IMR-90 (cell line): ENCODE measurements at regions not wholly inside any gene's neighbourhood (a gene's known extent, or its start where the extent isn't known, plus 50 kb on each side); places are given as distances from the start of the nearest gene placed in this dataset.
A peak's percentile ranks its signal among the peaks of the same experiment; 100 is the strongest.

ENCODE experiments used
- ATAC-seq: fragments of 200-7000 bp; cut with Tn5 transposase; 2 replicates; pipeline ENCODE4 v1.9.1; 2020; ENCODE audit warnings: low read depth, mild to moderate bottlenecking, moderate library complexity
- BruUV-seq: library from RNA; stranded (reverse); fragments of 400-500 nt; replicated peaks from 2 replicates; lab custom pipeline; 2021; lab: Mats Ljungman, UMichigan
- CTCF ChIA-PET: fragments of 300-600 bp; formaldehyde crosslinking; extraction: SDS; loops from one replicate; lab custom pipeline; 2021; ENCODE audit warnings: antibody characterized with exemption; lab: Yijun Ruan, JAX
- POLR2A ChIA-PET: fragments of 300-600 bp; sonication (Branson Sonifier 250); formaldehyde crosslinking; loops from one replicate; lab custom pipeline; 2022; ENCODE audit warnings: antibody characterized with exemption; ENCODE audit not compliant: unreplicated experiment; lab: Charles Lee
- DNase-seq: peaks from one replicate; pipeline ENCODE4 v3.0.0; 2013
- H2AFZ ChIP-seq: replicated peaks from 2 replicates; pipeline ENCODE3; 2013; ENCODE audit warnings: low read length, mild to moderate bottlenecking; ENCODE audit not compliant: poor library complexity
- H2AK5ac ChIP-seq: 2 replicates; pipeline ENCODE4 v1.6.1; 2013; ENCODE audit warnings: low read depth, low read length, inconsistent platforms
- H2AK9ac ChIP-seq: replicated peaks from 2 replicates; pipeline ENCODE3; 2013; ENCODE audit warnings: mild to moderate bottlenecking, low read depth, low read length, moderate library complexity; ENCODE audit not compliant: poor library complexity
- H2BK120ac ChIP-seq: 2 replicates; pipeline ENCODE4 v1.6.1; 2013; ENCODE audit warnings: low read depth, low read length, inconsistent platforms
- H2BK15ac ChIP-seq: 3 replicates; pipeline ENCODE4 v1.6.1; 2013; ENCODE audit warnings: low read depth, low read length, inconsistent platforms
- H2BK20ac ChIP-seq: 2 replicates; pipeline ENCODE4 v1.6.1; 2013; ENCODE audit warnings: low read depth, mild to moderate bottlenecking, inconsistent platforms, low read length, moderate library complexity
- H2BK5ac ChIP-seq: 2 replicates; pipeline ENCODE4 v1.6.1; 2013; ENCODE audit warnings: mild to moderate bottlenecking, low read depth, low read length, inconsistent platforms; ENCODE audit not compliant: poor library complexity, severe bottlenecking
- H3K14ac ChIP-seq: replicated peaks from 2 replicates; pipeline ENCODE4 v1.6.1; 2013; ENCODE audit warnings: low read depth, low read length, inconsistent platforms
- H3K18ac ChIP-seq: 2 replicates; pipeline ENCODE4 v1.6.1; 2013; ENCODE audit warnings: low read depth, low read length, control low read depth
- H3K23ac ChIP-seq: 2 replicates; pipeline ENCODE4 v1.6.1; 2013; ENCODE audit warnings: low read depth, low read length, inconsistent platforms
- H3K27ac ChIP-seq: 2 replicates; pipeline ENCODE4 v1.5.1; 2013; ENCODE audit warnings: mild to moderate bottlenecking, control low read depth, low read length; ENCODE audit not compliant: insufficient read depth
- H3K27me3 ChIP-seq: 2 replicates; pipeline ENCODE4 v1.6.1; 2013; ENCODE audit warnings: low read length; ENCODE audit not compliant: control insufficient read depth, insufficient read depth
- H3K36me3 ChIP-seq: 2 replicates; pipeline ENCODE4 v1.6.1; 2013; ENCODE audit warnings: low read length, mixed read lengths; ENCODE audit not compliant: control insufficient read depth, insufficient read depth
- H3K4ac ChIP-seq: 2 replicates; pipeline ENCODE4 v1.6.1; 2013; ENCODE audit warnings: low read depth, low read length, inconsistent platforms
- H3K4me1 ChIP-seq: 2 replicates; pipeline ENCODE4 v1.6.1; 2013; ENCODE audit warnings: low read length, mixed read lengths; ENCODE audit not compliant: control insufficient read depth, insufficient read depth
- H3K4me2 ChIP-seq: 2 replicates; pipeline ENCODE4 v1.6.1; 2013; ENCODE audit warnings: low read depth, mild to moderate bottlenecking, control low read depth, low read length, moderate library complexity
- H3K4me3 ChIP-seq: 2 replicates; pipeline ENCODE4 v1.5.1; 2013; ENCODE audit warnings: low read depth, mild to moderate bottlenecking, control low read depth, low read length, moderate library complexity; ENCODE audit not compliant: insufficient read depth
- H3K56ac ChIP-seq: 2 replicates; pipeline ENCODE4 v1.6.1; 2013; ENCODE audit warnings: low read length, inconsistent platforms; ENCODE audit not compliant: insufficient read depth; ENCODE audit errors: extremely low read depth
- H3K79me1 ChIP-seq, 2 experiments: 2 replicates each; pipeline ENCODE4 v1.6.1; 2013; ENCODE audit warnings: low read length in 2 of 2, inconsistent platforms in 1 of 2, low read depth in 1 of 2
- H3K9ac ChIP-seq: 2 replicates; pipeline ENCODE4 v1.6.1; 2013; ENCODE audit warnings: low read depth, low read length, control low read depth
- H3K9me1 ChIP-seq: 2 replicates; pipeline ENCODE4 v1.6.1; 2013; ENCODE audit warnings: low read length, inconsistent platforms; ENCODE audit not compliant: insufficient read depth
- H3K9me3 ChIP-seq: 2 replicates; pipeline ENCODE4 v1.6.1; 2013; ENCODE audit warnings: low read length; ENCODE audit not compliant: control insufficient read depth, insufficient read depth
- H4K20me1 ChIP-seq: 2 replicates; pipeline ENCODE4 v1.6.1; 2013; ENCODE audit warnings: low read length, inconsistent platforms; ENCODE audit not compliant: insufficient read depth
- H4K5ac ChIP-seq: 2 replicates; pipeline ENCODE4 v1.6.1; 2013; ENCODE audit warnings: mild to moderate bottlenecking, low read depth, low read length, control low read depth
- H4K8ac ChIP-seq, 2 experiments: 2 replicates each; pipeline ENCODE4 v1.6.1; 2013; ENCODE audit warnings: low read depth in 2 of 2, low read length in 2 of 2, control low read depth in 1 of 2, inconsistent platforms in 1 of 2
- H4K91ac ChIP-seq: 2 replicates; pipeline ENCODE4 v1.6.1; 2013; ENCODE audit warnings: low read depth, low read length, inconsistent platforms; ENCODE audit not compliant: insufficient read depth
- CEBPB ChIP-seq: IDR thresholded peaks from 2 replicates; pipeline ENCODE4 v1.6.1; 2012; ENCODE audit warnings: low read depth, low read length, improper control_type of control experiment
- MAFK ChIP-seq: IDR thresholded peaks from 2 replicates; pipeline ENCODE4 v1.6.1; 2012; ENCODE audit warnings: low read depth, low read length, improper control_type of control experiment
- MAZ ChIP-seq: IDR thresholded peaks from 2 replicates; pipeline ENCODE4 v1.6.1; 2012; ENCODE audit warnings: low read depth, mild to moderate bottlenecking, low read length, improper control_type of control experiment, moderate library complexity, borderline replicate concordance
- MXI1 ChIP-seq: IDR thresholded peaks from 2 replicates; pipeline ENCODE4 v1.6.1; 2012; ENCODE audit warnings: low read depth, mild to moderate bottlenecking, low read length, moderate library complexity, borderline replicate concordance
- RCOR1 ChIP-seq: IDR thresholded peaks from 2 replicates; pipeline ENCODE4 v1.6.1; 2012; ENCODE audit warnings: mild to moderate bottlenecking, low read length, improper control_type of control experiment; ENCODE audit not compliant: insufficient replicate concordance
- WGBS, 2 experiments: methylation state at CpG; one replicate each; pipeline versions ENCODE4 v1.1.5 to v1.1.7; 2013; ENCODE audit warnings: missing lambda C conversion rate in 2 of 2; ENCODE audit not compliant: insufficient read length in 1 of 2; ENCODE audit errors: extremely low coverage in 2 of 2; 5-methylcytosine and 5-hydroxymethylcytosine counted together
- dilution Hi-C: fragments of 300-500 bp; cut with HindIII; formaldehyde crosslinking; loops from one replicate; pipeline ENCODE4 v1.14.3; 2018; ENCODE audit warnings: low sequenced_read_pairs; ENCODE audit not compliant: unreplicated experiment
- in situ Hi-C: fragments of 300-500 bp; cut with MboI; formaldehyde crosslinking; loops from 3 replicates; pipeline ENCODE4 v1.14.3; 2019; ENCODE audit warnings: low sequenced_read_pairs, inconsistent platforms, mixed read lengths
- intact Hi-C: fragments of 100-400 bp; cut with micrococcal nuclease; formaldehyde crosslinking; loops from 2 replicates; pipeline ENCODE4 v1.10.0; 2022
- TF ChIP-seq, protein P1 (sequence below): fragments of 150-350 bp; IDR thresholded peaks from 2 replicates; pipeline ENCODE4 v1.6.1; 2017; ENCODE audit warnings: mild to moderate bottlenecking, antibody characterized with exemption, low read length, low read depth
- TF ChIP-seq, protein P2 (sequence below): fragments of 150-350 bp; IDR thresholded peaks from 2 replicates; pipeline ENCODE4 v1.6.1; 2016; ENCODE audit warnings: low read depth, mild to moderate bottlenecking, low read length, moderate library complexity, borderline replicate concordance

DNA sequence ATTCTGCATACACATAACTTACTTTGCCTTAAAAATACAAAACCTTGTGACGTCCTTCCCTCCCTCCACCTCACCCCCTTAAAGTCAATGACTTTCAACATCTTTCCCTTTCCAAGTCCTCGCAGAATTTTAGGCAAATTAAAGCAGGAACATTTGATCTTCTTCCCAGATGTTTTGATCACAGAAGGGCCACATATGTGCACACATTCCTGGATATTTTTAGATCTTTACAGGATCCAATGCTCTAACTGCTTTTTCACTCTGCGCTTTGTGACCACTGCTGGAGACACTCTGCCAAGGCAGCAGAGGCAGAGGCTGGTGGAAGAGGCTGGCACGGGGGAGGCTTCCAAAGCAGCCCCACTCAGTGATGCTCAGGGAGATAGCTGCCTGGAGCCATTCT lies 130.7 kb downstream of the SEC61B start:
- Histone ChIP-seq H3K9me1 (peaks cover 6% of the 10 kb centered on the region), H3K27ac (peak overlapping the region; percentile 39; the same call in 1 of the 2 replicates), H2AFZ (peak overlapping the region; percentile 16), H3K4me3 (no peak overlapping the region), H2AK5ac (no peak overlapping the region), H4K8ac (peak overlapping the region in 1 of 2 experiments; percentile 50; a peak in 1 of 4 replicates), H3K27me3 (no peaks in the 10 kb centered on the region), H3K36me3 (no peaks in the 10 kb centered on the region), H3K79me1 (no peaks in the 10 kb centered on the region; a peak in 1 of 4 replicates), H2BK5ac (no peak overlapping the region), H3K4me2 (peak overlapping the region; percentile 12), H3K4me1 (peaks cover 15% of the 10 kb centered on the region), H4K20me1 (no peaks in the 10 kb centered on the region), H3K56ac (no peak overlapping the region), H4K91ac (peak overlapping the region; percentile 48; the same call in 1 of the 2 replicates), H3K9ac (no peak overlapping the region), H3K18ac (peak overlapping the region; percentile 50; the same call in 1 of the 2 replicates), H3K14ac (peak overlapping the region; percentile 18; the same call in 1 of the 2 replicates), H4K5ac (peak overlapping the region; percentile 52), H2AK9ac (no peak overlapping the region), H2BK120ac (peak overlapping the region; percentile 66), H3K9me3 (no peaks in the 10 kb centered on the region), H2BK20ac (peak overlapping the region; percentile 80), H3K23ac (no peak overlapping the region), H2BK15ac (peak overlapping the region; percentile 13; the same call in 2 of the 3 replicates), H3K4ac (peak overlapping the region; percentile 46; the same call in 1 of the 2 replicates)
- DNase-seq (peak; percentile 36), ATAC-seq (peak; percentile 45)
- ChIA-PET POLR2A (interaction anchor here (0.6 kb wide), 1 partner anchor 1074 kb away, joined by 5 read pairs; the partner anchor contains the start of gene MSANTD3), CTCF (no interaction called here)
- BruUV-seq: no TSS peak
- 68% methylated on average over 3 of the region's 4 CpGs; no CpG with 5 or more reads in 1 of the 2 experiments for WGBS, 2 experiments
- dilution Hi-C loops (no loop called here), intact Hi-C loops (no loop called here), in situ Hi-C loops (no loop called here)
- TF ChIP-seq MXI1 (no peak), MAFK (no peak), RCOR1 (no peak), CEBPB (no peak), MAZ (no peak)
- TF ChIP-seq, protein P1, sequence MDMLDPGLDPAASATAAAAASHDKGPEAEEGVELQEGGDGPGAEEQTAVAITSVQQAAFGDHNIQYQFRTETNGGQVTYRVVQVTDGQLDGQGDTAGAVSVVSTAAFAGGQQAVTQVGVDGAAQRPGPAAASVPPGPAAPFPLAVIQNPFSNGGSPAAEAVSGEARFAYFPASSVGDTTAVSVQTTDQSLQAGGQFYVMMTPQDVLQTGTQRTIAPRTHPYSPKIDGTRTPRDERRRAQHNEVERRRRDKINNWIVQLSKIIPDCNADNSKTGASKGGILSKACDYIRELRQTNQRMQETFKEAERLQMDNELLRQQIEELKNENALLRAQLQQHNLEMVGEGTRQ: no peak
- TF ChIP-seq, protein P2, sequence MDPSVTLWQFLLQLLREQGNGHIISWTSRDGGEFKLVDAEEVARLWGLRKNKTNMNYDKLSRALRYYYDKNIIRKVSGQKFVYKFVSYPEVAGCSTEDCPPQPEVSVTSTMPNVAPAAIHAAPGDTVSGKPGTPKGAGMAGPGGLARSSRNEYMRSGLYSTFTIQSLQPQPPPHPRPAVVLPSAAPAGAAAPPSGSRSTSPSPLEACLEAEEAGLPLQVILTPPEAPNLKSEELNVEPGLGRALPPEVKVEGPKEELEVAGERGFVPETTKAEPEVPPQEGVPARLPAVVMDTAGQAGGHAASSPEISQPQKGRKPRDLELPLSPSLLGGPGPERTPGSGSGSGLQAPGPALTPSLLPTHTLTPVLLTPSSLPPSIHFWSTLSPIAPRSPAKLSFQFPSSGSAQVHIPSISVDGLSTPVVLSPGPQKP: no peak
